ENCODE measurements at regions not wholly inside any gene's neighbourhood (a gene's known extent, or its start where the extent isn't known, plus 50 kb on each side); places are given as distances from the start of the nearest gene placed in this dataset.

DNA sequence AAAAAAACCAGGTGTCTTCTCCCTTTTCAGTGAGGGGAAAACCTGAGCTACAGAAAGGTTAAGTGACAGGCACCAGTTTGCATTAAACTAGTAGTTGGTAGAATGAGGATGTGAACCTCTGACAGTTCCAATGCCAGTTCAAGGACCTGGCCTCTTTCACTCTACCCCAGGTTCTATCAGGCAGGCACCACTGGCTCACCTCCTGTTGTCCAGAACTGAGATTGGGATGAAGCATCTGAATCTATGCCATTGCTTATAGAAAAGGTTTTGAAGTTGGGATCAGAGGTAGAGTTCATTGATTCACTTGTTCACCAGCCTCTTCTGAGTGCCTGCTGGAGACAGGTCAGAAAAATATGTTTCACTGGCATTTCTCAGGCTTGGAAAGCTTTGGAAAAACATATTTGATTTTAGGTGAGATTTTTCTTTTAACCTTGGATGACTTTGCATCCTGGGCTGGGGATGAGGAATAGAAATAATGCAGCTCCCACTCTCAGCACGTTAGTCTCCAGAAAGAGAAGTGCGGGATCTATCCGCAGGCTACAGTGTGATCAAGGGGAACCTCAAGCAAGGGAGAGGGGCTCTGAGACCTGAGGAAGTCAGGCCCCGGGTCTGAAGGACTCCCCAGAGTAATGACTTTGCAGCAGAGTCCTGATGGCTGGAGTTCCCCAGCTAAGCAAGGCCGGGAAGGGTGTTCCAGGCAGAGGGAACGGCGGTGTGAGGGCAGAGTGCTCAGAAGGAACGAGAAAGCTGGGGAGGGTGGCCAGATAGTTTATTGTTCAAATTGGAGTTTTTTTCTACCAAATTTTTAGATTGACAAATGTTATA lies 250.3 kb downstream of the MYCN start:
- no peak for TF ChIP-seq MAX (IDR thresholded peaks at IDR 0.05)
- TF ChIP-seq, protein P1, sequence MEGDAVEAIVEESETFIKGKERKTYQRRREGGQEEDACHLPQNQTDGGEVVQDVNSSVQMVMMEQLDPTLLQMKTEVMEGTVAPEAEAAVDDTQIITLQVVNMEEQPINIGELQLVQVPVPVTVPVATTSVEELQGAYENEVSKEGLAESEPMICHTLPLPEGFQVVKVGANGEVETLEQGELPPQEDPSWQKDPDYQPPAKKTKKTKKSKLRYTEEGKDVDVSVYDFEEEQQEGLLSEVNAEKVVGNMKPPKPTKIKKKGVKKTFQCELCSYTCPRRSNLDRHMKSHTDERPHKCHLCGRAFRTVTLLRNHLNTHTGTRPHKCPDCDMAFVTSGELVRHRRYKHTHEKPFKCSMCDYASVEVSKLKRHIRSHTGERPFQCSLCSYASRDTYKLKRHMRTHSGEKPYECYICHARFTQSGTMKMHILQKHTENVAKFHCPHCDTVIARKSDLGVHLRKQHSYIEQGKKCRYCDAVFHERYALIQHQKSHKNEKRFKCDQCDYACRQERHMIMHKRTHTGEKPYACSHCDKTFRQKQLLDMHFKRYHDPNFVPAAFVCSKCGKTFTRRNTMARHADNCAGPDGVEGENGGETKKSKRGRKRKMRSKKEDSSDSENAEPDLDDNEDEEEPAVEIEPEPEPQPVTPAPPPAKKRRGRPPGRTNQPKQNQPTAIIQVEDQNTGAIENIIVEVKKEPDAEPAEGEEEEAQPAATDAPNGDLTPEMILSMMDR (IDR thresholded peaks at IDR 0.05; ENCODE audit: low read depth, low read length, missing input control) = no peak
- no peak for TF ChIP-seq YY1 (IDR thresholded peaks at IDR 0.05)
- TF ChIP-seq TAF1 (conservative IDR thresholded peaks at IDR 0.05) = no peak
